HG02588 (cell line): ENCODE measurements at regions not wholly inside any gene's neighbourhood (a gene's known extent, or its start where the extent isn't known, plus 50 kb on each side); places are given as distances from the start of the nearest gene placed in this dataset.
"Not testable (repeated sequence)": the region's sequence is repeated elsewhere in the genome, so short reads cannot be mapped to it uniquely, and the experiment has no call there.

ENCODE experiments used
- ATAC-seq: cut with Tn5 transposase; IDR thresholded peaks from one replicate; pipeline ENCODE4 v1.9.1; 2021; ENCODE audit warnings: mild to moderate bottlenecking, moderate library complexity; ENCODE audit not compliant: unreplicated experiment

- no peak for ATAC-seq
Observed at GRCh38 chr13:61215601-61216000, 200.0 kb downstream of the PCDH20 start.

- ATAC-seq, result no peak
Observed at GRCh38 chr13:61215116-61215515, 200.5 kb downstream of the PCDH20 start.

GRCh38 chr13:61214551-61214950 lies 201.1 kb downstream of the PCDH20 start:
- no peak for ATAC-seq

- ATAC-seq, result not testable (repeated sequence)
Observed at GRCh38 chr13:61205898-61206297, 209.8 kb downstream of the PCDH20 start.

- no peak for ATAC-seq
Observed at GRCh38 chr13:61204025-61204424, 211.6 kb downstream of the PCDH20 start.

GRCh38 chr13:61202042-61202441 lies 213.6 kb downstream of the PCDH20 start:
- no peak for ATAC-seq

GRCh38 chr13:61192826-61193225 lies 222.8 kb downstream of the PCDH20 start:
- ATAC-seq, result no peak

GRCh38 chr13:61188057-61188456 lies 227.6 kb downstream of the PCDH20 start:
- no peak for ATAC-seq

GRCh38 chr13:61187471-61187870 lies 228.2 kb downstream of the PCDH20 start:
- no peak for ATAC-seq

- no peak for ATAC-seq
Observed at GRCh38 chr13:61183670-61184069, 232.0 kb downstream of the PCDH20 start.

GRCh38 chr13:61180234-61180633 lies 235.4 kb downstream of the PCDH20 start:
- ATAC-seq, result no peak

GRCh38 chr13:61179741-61180140 lies 235.9 kb downstream of the PCDH20 start:
- ATAC-seq, result no peak

- ATAC-seq, result no peak
Observed at GRCh38 chr13:61170856-61171255, 244.8 kb downstream of the PCDH20 start.

GRCh38 chr13:61162636-61163035 lies 253.0 kb downstream of the PCDH20 start:
- no peak for ATAC-seq

GRCh38 chr13:61162106-61162505 lies 253.5 kb downstream of the PCDH20 start:
- ATAC-seq, result no peak

GRCh38 chr13:61156753-61157152 lies 258.9 kb downstream of the PCDH20 start:
- ATAC-seq, result no peak

- no peak for ATAC-seq
Observed at GRCh38 chr13:61151062-61151461, 264.6 kb downstream of the PCDH20 start.

GRCh38 chr13:61149331-61149730 lies 266.3 kb downstream of the PCDH20 start:
- ATAC-seq, result no peak

GRCh38 chr13:61148691-61149315 lies 266.8 kb downstream of the PCDH20 start:
- no peak for ATAC-seq

GRCh38 chr13:61148211-61148610 lies 267.4 kb downstream of the PCDH20 start:
- no peak for ATAC-seq

- no peak for ATAC-seq
Observed at GRCh38 chr13:61146571-61146970, 269.1 kb downstream of the PCDH20 start.

GRCh38 chr13:61146158-61146557 lies 269.5 kb downstream of the PCDH20 start:
- no peak for ATAC-seq
